Smooth muscle cell (in vitro differentiated cells): ENCODE measurements at regions not wholly inside any gene's neighbourhood (a gene's known extent, or its start where the extent isn't known, plus 50 kb on each side); places are given as distances from the start of the nearest gene placed in this dataset.

Experiments used
- DNase-seq: peaks from one replicate; lab custom pipeline; 2025; ENCODE audit not compliant: unreplicated experiment; lab: John Stamatoyannopoulos, UW
- H2AFZ ChIP-seq: fragments of 200-600 bp; sonication (generic); 2 replicates; pipeline ENCODE4 v1.6.0; 2016; ENCODE audit warnings: antibody characterized with exemption, low read depth, mild to moderate bottlenecking
- H3F3A ChIP-seq: fragments of 200-600 bp; sonication (generic); 2 replicates; pipeline ENCODE4 v1.6.0; 2017; ENCODE audit warnings: antibody characterized with exemption, low read depth
- H3K27ac ChIP-seq: fragments of 200-600 bp; sonication (generic); 2 replicates; pipeline ENCODE4 v1.5.1; 2016; ENCODE audit warnings: low read depth, mild to moderate bottlenecking
- H3K27me3 ChIP-seq: fragments of 200-600 bp; sonication (generic); 2 replicates; pipeline ENCODE4 v1.6.1; 2016; ENCODE audit warnings: low read depth, mild to moderate bottlenecking
- H3K36me3 ChIP-seq: fragments of 200-600 bp; sonication (generic); 2 replicates; pipeline ENCODE4 v1.5.1; 2016; ENCODE audit warnings: low read depth
- H3K4me1 ChIP-seq: fragments of 200-600 bp; sonication (generic); 2 replicates; pipeline ENCODE4 v1.5.1; 2016; ENCODE audit warnings: low read depth
- H3K4me2 ChIP-seq: fragments of 200-600 bp; sonication (generic); 2 replicates; pipeline ENCODE4 v1.6.0; 2016; ENCODE audit warnings: mild to moderate bottlenecking
- H3K4me3 ChIP-seq: fragments of 200-600 bp; sonication (generic); 2 replicates; pipeline ENCODE4 v1.5.1; 2016; ENCODE audit warnings: mild to moderate bottlenecking
- H3K79me2 ChIP-seq: fragments of 200-600 bp; sonication (generic); 2 replicates; pipeline ENCODE4 v1.6.0; 2016; ENCODE audit warnings: low read depth, mild to moderate bottlenecking
- H3K9ac ChIP-seq: fragments of 200-600 bp; sonication (generic); 2 replicates; pipeline ENCODE4 v1.6.0; 2016; ENCODE audit warnings: low read depth
- H3K9me3 ChIP-seq: fragments of 200-600 bp; sonication (generic); replicated peaks from 2 replicates; pipeline ENCODE4 v1.5.1; 2016; ENCODE audit warnings: low read depth
- H4K20me1 ChIP-seq: fragments of 200-600 bp; sonication (generic); 2 replicates; pipeline ENCODE4 v1.6.0; 2016; ENCODE audit warnings: low read depth
- CTCF ChIP-seq: fragments of 200-600 bp; sonication (generic); IDR thresholded peaks from 2 replicates; pipeline ENCODE4 v1.5.1; 2017; ENCODE audit warnings: borderline replicate concordance, mild to moderate bottlenecking, antibody characterized with exemption; ENCODE audit not compliant: insufficient read depth, poor library complexity, severe bottlenecking
- WGBS: methylation state at CpG from one replicate; pipeline ENCODE4 v1.1.7; 2016; ENCODE audit warnings: low lambda C conversion rate; 5-methylcytosine and 5-hydroxymethylcytosine counted together

DNA sequence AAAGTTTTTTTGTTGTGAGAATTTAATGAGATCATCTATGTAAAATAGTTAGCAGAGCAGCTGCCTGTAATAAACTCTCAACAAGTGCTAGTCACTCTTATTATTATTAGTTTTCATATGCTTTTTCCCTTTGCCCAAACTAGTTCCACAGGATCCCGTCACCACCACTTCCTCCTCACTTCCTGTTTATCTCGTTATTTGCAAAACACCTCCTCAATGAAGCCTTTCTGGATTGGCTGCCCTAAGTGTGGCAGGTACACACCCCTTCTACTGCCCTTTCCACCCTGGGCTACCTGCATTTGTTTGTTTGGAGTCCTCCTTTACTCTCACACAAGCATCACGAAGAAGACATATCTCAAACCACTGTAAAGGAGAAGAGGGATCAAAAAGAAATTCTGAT, 54.4 kb upstream of the KLF3 start:
- no peak for TF ChIP-seq CTCF
- H3K79me2 ChIP-seq, result no peaks in the 10 kb centered on the region
- H3K27me3 ChIP-seq, result no peaks in the 10 kb centered on the region
- WGBS, result 86% methylated on average over 3 of the region's 3 CpGs
- H3K9me3 ChIP-seq, result no peaks in the 10 kb centered on the region
- H3K4me1 ChIP-seq, result peaks cover 11% of the 10 kb centered on the region
- no peak overlapping the region for H3K27ac ChIP-seq
- H3K4me2 ChIP-seq, result no peak overlapping the region
- DNase-seq, result no peak
- no peak overlapping the region for H3K9ac ChIP-seq
- H3K4me3 ChIP-seq, result no peak overlapping the region
- no peak overlapping the region for H2AFZ ChIP-seq
- no peaks in the 10 kb centered on the region for H3F3A ChIP-seq
- H3K36me3 ChIP-seq, result no peaks in the 10 kb centered on the region
- H4K20me1 ChIP-seq, result no peaks in the 10 kb centered on the region

DNA sequence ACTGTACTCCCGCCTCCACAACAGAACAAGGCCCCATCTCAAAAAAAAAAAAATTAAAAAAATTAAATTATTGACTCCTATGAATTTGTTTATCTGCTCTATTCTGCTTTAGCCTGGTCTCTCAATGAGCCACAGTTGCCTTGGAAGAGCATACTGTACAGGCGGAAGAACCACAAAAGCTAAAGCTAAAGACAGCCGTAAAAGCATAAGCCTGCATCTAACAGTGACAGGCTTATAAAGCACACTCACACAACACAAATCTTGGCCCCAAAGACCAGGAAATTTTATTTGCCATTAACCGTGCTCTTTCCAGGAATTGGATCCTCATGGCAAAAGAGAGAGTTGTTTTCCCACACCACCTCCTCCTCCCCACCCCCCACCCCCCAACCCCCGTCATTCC, 53.5 kb upstream of the KLF3 start:
- no peaks in the 10 kb centered on the region for H3K9me3 ChIP-seq
- WGBS, result 62% methylated on average over 5 of the region's 5 CpGs
- H3K4me1 ChIP-seq, result peaks cover 5% of the 10 kb centered on the region
- H2AFZ ChIP-seq, result no peak overlapping the region
- no peak overlapping the region for H3K9ac ChIP-seq
- TF ChIP-seq CTCF, result no peak
- H3K4me3 ChIP-seq, result no peak overlapping the region
- H3K27me3 ChIP-seq, result no peaks in the 10 kb centered on the region
- H3F3A ChIP-seq, result no peaks in the 10 kb centered on the region
- H3K27ac ChIP-seq, result no peak overlapping the region
- H3K36me3 ChIP-seq, result no peaks in the 10 kb centered on the region
- DNase-seq, result no peak
- no peaks in the 10 kb centered on the region for H3K79me2 ChIP-seq
- H4K20me1 ChIP-seq, result no peaks in the 10 kb centered on the region
- H3K4me2 ChIP-seq, result no peak overlapping the region

GRCh38 chr4:38610966-38611431, 53.0 kb upstream of the KLF3 start:
- H2AFZ ChIP-seq, result no peak overlapping the region
- H3K27ac ChIP-seq, result no peak overlapping the region
- H4K20me1 ChIP-seq, result no peaks in the 10 kb centered on the region
- TF ChIP-seq CTCF, result no peak
- 90% methylated on average over 8 of the region's 8 CpGs for WGBS
- H3F3A ChIP-seq, result no peaks in the 10 kb centered on the region
- H3K4me2 ChIP-seq, result no peak overlapping the region
- H3K36me3 ChIP-seq, result no peaks in the 10 kb centered on the region
- DNase-seq, result no peak
- no peaks in the 10 kb centered on the region for H3K79me2 ChIP-seq
- no peak overlapping the region for H3K9ac ChIP-seq
- no peak overlapping the region for H3K4me3 ChIP-seq
- peaks cover under 1% of the 10 kb centered on the region for H3K4me1 ChIP-seq
- no peaks in the 10 kb centered on the region for H3K9me3 ChIP-seq
- H3K27me3 ChIP-seq, result no peaks in the 10 kb centered on the region

DNA sequence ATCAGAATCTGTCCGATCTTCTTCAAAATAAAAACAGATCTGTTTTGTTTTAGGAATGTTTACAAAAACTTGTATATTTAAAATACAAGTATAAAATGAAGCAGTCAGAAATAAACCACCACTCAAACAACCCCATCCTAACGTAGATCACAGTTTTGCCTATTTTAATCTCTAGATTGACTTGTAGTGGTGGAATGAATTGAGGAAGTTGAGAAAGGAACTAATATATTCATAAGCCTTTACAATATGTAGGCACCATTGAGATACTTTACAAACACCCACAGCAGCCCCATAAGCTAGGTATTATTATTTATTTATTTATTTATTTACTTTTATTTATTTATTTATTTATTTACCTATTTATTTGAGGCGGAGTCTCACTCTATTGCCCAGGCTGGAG, 52.3 kb upstream of the KLF3 start:
- no peak for TF ChIP-seq CTCF
- Histone ChIP-seq H4K20me1 (no peaks in the 10 kb centered on the region), H3K9me3 (no peaks in the 10 kb centered on the region), H3K4me1 (no peaks in the 10 kb centered on the region), H3K9ac (no peak overlapping the region), H2AFZ (no peak overlapping the region), H3F3A (no peaks in the 10 kb centered on the region), H3K27ac (no peak overlapping the region), H3K4me3 (no peak overlapping the region), H3K27me3 (no peaks in the 10 kb centered on the region), H3K4me2 (no peak overlapping the region), H3K36me3 (no peaks in the 10 kb centered on the region), H3K79me2 (no peaks in the 10 kb centered on the region)
- DNase-seq, result no peak
- WGBS, result 98% methylated on average over 3 of the region's 3 CpGs
